Right renal cortex interstitium (tissue), 3 donors: ENCODE measurements at regions not wholly inside any gene's neighbourhood (a gene's known extent, or its start where the extent isn't known, plus 50 kb on each side); places are given as distances from the start of the nearest gene placed in this dataset.

Source experiments
- DNase-seq, 3 donors: peaks; one replicate each; pipeline ENCODE4 v3.0.0-alpha.2; 2013; ENCODE audit warnings: low read depth in 3 of 3, low spot score in 2 of 3

- no peak for DNase-seq
Observed at GRCh38 chr6:137729866-137730629, 137.0 kb upstream of the TNFAIP3 start.

GRCh38 chr6:137731600-137731959 is 135.5 kb upstream of the TNFAIP3 start:
- DNase-seq = no peak

- no peak for DNase-seq
Observed at GRCh38 chr6:137731960-137732616, 135.0 kb upstream of the TNFAIP3 start.

DNA sequence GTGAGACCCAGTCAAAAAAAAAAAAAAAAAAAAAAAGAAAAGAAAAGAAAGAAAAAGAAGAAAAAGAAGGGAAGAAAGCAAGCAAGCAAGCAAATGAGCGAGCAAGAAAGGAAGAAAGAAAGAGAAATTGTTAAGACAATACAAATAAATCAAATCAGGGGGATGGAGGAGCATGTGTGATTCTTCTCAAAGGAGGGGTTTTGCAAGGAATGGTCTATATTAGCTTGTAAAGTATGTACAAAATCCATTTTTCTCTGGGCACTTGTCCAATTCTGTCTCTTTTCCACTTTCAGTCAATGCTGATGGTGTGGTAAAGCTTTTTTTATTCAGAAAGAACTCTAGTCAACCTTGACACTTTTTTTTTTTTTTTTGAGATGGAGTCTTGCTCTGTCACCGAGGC is 133.7 kb upstream of the TNFAIP3 start:
- DNase-seq = no peak

DNA sequence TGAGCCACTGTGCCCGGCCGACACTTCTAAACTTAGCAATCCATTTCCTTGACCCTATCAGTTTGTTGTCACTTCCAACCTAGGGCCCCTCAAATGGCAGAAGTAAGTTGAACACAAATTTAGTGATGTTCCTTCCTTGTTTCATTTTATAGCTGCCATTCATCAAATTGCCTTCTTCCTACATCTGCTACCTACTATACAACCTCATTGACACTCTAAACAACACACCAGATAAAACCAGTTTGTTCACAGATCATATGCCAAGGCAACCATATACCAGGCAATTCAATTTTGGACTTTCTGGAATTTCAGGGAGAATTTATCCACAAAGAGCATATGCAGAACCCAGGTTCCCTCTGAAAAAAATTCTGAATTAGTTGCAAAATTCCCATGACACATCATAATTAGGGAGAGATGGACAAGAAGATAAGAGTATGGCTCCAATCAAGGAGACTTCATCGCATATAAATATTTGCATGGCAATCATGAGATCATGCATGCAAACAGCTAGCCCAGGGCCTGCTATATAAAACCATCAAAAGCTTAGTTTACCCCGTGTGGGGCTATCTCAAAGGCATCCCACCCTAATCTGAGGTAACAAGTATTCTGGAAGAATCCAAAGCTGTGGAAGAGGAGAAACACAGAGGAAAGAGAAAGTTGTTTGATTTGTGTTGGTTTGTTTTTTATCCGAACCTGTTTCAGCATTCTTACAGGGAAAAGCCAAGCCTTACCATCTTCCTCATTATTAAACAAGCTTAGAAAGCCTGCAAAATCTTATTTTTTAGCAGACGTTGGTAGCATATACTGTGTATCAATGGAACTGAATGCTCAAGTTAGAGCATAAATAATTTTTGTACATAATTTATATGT is 132.8 kb upstream of the TNFAIP3 start:
- DNase-seq = no peak

- DNase-seq = no peak
Observed at GRCh38 chr6:137734875-137735182, 132.2 kb upstream of the TNFAIP3 start.

DNA sequence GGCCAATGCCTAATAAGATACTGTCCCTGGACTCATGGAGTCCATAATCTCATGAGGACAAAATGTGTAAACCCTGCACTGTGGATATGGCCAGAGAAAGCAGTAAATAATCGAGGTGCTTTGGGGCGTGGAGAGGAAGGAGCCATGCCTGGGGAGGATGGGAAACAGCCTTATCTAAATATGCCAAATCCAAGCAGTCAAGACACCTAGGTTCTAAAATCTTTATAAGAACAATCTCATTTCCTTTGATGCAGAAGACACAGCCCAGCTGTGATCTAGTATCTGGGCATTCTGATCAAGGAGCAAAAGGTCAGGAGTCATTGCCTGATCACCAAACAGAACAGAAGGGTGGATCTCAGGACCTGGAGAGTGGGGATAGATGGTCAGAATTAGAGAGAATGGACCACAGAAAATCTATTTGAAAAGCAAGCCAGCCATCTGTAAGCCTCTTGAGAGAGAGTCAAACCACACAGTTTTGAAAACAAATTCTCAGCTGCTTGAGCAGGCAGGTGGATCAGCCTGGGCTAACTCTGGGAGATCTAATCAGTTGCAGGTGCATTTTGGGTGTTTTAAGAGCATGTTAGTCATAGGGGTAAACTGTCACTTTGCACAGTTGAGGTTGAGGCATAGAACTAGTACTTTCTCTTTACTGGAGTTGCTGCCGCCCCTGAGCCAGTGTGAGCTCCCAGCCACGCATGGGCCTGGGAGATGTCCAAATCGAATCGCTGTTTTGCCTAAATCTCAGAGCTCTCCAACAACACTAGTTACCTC is 130.8 kb upstream of the TNFAIP3 start:
- DNase-seq = no peak

- DNase-seq = no peak
Observed at GRCh38 chr6:137736911-137737310, 130.1 kb upstream of the TNFAIP3 start.

DNA sequence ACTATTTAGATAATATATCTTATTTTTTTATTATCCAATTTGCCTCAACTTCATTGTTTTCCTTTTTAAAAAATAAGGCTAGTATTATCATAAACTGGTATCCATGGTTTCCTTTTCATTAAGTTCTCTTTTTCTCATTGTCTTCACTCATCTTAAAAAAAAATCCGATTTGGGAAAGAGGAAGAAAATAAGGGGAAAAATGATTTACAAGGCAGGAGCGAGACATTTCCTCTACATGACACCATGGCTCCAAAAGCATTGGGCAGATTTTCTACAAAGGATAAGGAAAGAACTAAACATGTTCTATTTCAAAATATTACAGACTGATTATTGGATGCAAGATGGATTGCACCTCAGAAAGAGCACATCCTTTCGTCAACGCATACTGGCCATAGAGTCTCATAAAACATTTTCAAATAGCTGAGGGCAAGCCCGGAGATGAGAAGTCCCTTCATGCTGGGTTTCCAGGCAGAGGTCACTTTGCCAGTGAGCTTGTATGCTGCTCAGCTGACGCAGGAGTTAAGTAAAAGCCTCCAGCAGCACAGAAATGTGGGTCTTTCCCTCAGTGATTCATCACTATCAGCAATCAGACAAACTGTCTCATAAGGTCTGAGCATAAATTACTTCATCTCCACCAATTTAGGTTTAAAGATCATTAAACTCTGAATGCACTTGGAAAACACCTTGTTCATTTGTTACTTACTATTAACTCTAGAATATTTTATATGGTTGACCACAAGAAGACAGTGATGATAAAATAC is 129.0 kb upstream of the TNFAIP3 start:
- no peak for DNase-seq

DNA sequence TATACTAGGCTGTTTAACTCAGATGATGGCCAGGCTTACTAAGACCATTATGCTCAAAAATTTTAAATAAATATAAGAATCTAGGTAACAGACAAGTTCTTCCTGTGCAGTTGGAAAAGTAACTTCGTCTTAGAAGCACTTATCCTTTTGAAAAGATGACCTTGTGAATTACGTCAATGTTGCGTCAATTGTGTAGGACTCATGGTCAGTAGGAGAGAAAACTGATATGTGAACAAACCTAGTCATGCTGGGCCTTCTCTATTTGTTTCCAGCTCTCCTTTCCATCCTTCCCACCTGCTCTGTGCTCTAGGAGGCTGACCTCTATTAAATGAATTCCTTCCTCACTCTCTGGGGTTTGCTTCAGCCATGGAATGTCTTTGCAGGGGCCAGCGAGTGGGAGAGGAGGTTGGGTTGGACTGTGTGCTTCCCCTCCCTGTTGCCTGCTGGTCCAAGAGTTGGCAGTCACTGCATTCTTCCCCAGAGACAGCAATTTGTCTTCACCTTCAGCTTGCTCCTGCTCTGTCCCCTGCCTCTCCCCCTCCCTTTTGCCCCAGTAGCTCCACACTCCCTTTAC is 128.0 kb upstream of the TNFAIP3 start:
- DNase-seq = no peak

DNA sequence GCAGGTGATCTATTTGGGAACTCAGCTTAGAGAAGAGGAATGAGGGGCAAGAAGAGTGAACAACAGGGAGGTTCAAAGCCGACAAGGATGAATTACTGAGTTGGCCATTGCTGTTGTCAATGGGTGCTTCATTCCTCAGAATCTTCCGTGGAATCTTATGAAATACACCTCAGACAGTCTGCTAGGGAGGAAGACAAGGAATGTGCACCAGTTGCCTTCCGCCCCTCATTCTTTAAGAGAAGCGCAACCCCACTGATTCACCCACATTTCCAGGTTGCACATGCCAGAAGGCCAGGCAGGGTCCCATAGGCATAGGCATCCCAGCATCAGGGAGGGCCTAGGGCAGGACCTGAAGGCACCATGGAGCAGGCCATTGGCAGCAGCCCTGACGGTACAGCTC is 127.5 kb upstream of the TNFAIP3 start:
- DNase-seq = no peak

- DNase-seq = no peak
Observed at GRCh38 chr6:137740091-137740755, 126.8 kb upstream of the TNFAIP3 start.

- no peak for DNase-seq
Observed at GRCh38 chr6:137740967-137741761, 125.9 kb upstream of the TNFAIP3 start.

DNA sequence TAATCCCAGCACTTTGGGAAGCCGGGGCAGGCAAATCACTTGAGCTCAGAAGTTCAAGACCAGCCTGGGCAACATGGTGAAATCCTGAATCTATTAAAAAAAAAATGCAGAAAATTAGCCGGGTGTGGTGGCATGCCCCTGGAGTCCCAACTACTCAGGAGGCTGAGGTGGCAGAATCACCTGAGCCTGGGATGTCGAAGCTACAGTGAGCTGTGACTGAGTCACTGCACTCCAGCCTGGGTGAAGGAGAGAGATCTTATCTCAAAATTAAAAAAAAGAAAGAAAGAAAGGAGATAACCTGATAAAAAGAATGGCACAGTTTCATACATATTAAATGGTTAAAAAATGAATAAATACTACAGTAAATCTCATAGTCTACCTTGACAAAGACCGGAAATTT is 123.6 kb upstream of the TNFAIP3 start:
- DNase-seq = no peak

- DNase-seq = no peak
Observed at GRCh38 chr6:137744877-137745276, 122.2 kb upstream of the TNFAIP3 start.

DNA sequence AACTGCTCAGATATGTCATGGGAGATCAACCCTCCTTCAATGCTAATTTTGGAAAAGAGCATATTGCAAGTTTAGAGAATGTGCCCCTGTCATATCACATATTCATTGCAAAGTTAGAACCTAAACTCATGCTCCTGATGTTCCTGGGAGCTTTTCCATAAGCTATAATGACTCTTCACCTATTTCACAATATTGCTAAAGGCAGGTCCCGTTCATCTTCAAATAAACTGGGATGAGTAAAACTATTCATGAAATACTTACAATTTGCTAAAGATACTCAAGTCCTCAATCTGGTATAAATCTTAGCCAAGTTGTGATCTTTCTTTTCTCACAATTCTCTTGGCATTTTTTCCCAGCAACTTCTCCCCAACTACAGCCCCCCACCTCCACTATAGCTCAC is 121.7 kb upstream of the TNFAIP3 start:
- DNase-seq = no peak

DNA sequence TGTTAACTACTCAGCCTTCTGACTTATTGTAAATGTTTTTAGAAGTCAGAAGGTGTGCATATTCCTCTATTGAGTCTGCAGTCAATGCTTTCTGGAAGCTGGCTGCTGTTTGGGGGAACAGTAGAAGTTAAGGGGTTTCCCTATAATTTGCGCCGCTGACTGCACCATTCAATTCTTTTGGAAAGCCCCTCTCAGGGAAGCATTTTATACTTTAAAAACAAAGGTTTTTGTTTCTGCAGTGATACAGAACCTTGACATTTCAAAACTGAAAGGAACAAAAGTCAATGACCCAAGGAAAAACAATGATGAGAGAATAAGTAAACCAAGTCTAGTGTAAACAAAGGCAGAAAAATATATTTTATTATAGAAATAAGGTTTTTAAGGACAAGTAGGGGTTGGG is 120.8 kb upstream of the TNFAIP3 start:
- DNase-seq = no peak

DNA sequence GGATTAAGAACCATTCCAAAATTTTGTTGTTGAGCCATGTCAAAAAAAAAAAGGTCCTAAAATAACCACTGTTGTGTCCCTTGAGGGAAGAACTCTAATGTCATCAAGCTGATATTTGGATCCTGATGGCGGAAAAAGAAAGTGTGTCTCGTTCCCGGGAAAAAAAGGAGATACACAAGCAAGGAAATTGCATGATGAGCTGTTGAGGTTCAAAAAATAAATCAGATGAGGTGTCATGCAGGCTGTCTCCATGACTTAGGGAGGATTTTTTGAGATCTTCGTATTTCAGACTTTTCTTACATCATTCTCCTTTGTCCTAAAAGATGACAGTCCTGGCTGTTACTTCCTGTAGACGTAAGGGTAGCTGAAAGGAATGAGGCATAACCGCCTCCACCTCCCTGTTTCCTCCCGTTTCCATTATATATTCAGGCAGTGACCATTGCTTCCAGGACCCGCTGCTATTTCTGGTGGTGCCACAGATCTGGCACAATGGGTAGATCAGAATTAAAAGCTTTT is 117.3 kb upstream of the TNFAIP3 start:
- peak in 2 of 3 donors; percentile 14 to 15 for DNase-seq
